Stomach (tissue), 8 donors: ENCODE measurements at regions not wholly inside any gene's neighbourhood (a gene's known extent, or its start where the extent isn't known, plus 50 kb on each side); places are given as distances from the start of the nearest gene placed in this dataset.

Source experiments
- DNase-seq, 2 donors: peaks; one replicate each; pipeline versions ENCODE4 v3.0.0 to v3.0.0-alpha.2; 2013 to 2019
- H3K27ac ChIP-seq, 5 donors: fragments of 200-600 bp in 4 of 5; sonication (generic) in 4 of 5; one replicate each; pipeline ENCODE4 v1.5.1; 2013 to 2019; ENCODE audit warnings: mild to moderate bottlenecking in 1 of 5, moderate library complexity in 1 of 5
- H3K27me3 ChIP-seq, 3 donors: fragments of 200-600 bp; sonication (generic); one replicate each; pipeline ENCODE4 v1.5.1; 2017 to 2019; ENCODE audit warnings: mixed run types in 1 of 3
- H3K36me3 ChIP-seq, 4 donors: fragments of 200-600 bp; sonication (generic); 1 replicate in 3 of 4; 2 replicates in 1 of 4; pipeline ENCODE4 v1.5.1; 2016 to 2019
- H3K4me1 ChIP-seq, 4 donors: fragments of 200-600 bp; sonication (generic); one replicate each; pipeline ENCODE4 v1.5.1; 2016 to 2019
- H3K4me3 ChIP-seq, 4 donors: fragments of 200-600 bp; sonication (generic) in 3 of 4; one replicate each; pipeline ENCODE4 v1.5.1; 2016 to 2019; ENCODE audit warnings: mild to moderate bottlenecking in 1 of 4
- H3K9me3 ChIP-seq, 4 donors: fragments of 200-600 bp; sonication (generic); one replicate each; pipeline ENCODE4 v1.5.1; 2016 to 2019
- EP300 ChIP-seq: sonication (generic); formaldehyde crosslinking; IDR thresholded peaks from one replicate; pipeline ENCODE4 v1.6.1; 2017; ENCODE audit warnings: antibody characterized with exemption
- POLR2A ChIP-seq, 4 donors: fragments of 450-650 bp; IDR thresholded peaks; one replicate each; pipeline ENCODE4 v1.6.1; 2016; ENCODE audit warnings: antibody characterized with exemption in 4 of 4, control low read depth in 2 of 4, mild to moderate bottlenecking in 1 of 4, moderate library complexity in 1 of 4
- POLR2AphosphoS5 ChIP-seq, 3 donors: sonication (generic); formaldehyde crosslinking; IDR thresholded peaks; one replicate each; pipeline ENCODE4 v1.6.1; 2016; ENCODE audit warnings: antibody characterized with exemption in 3 of 3
- WGBS, 5 donors: extraction: QIAGEN DNeasy Blood & Tissue Kit in 3 of 5; methylation state at CpG; one replicate each; pipeline versions ENCODE4 v1.1.5 to v1.1.7; 2013 to 2018; 5-methylcytosine and 5-hydroxymethylcytosine counted together
- intact Hi-C: fragments of 100-400 bp; cut with DNase I; formaldehyde crosslinking; loops from one replicate; pipeline ENCODE4 v1.15.1; 2023; ENCODE audit warnings: low total_unique reads
- TF ChIP-seq, protein P1 (sequence below), 7 experiments: fragments of 450-650 bp in 4 of 7; fragments of 200-600 bp in 3 of 7; sonication (generic) in 3 of 7; IDR thresholded peaks; one replicate each; pipeline ENCODE4 v1.5.1; 2016 to 2019; ENCODE audit warnings: antibody characterized with exemption in 7 of 7, control low read depth in 2 of 7, mild to moderate bottlenecking in 1 of 7
- donor health status: healthy with polysubstance abuse.
- donor health status: Bipolar disorder and iron deficiency.
- donor health status: healthy.

DNA sequence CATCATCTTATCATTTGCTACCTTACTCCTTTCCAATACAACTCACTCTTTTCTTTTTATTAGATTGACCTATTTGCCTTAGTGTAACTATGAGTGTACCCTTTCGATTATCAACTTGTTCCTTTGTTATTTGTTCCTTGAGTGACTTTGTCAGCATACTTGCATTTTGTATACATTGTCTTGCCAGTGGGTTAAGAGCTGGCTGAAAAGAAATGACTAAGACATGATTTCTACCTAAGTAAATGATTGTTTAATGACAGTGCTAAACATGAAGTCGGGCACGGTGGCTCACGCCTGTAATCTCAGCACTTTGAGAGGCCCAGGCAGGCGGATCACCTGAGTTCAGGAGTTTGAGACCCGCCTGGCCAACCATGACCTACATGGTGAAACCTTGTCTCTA, 1042.3 kb downstream of the TBL1XR1 start:
- no peaks in the 10 kb centered on the region for H3K27me3 ChIP-seq
- no peak overlapping the region for H3K27ac ChIP-seq
- 51 to 78% (median 63%) methylated on average over 6 of the region's 6 CpGs for WGBS, 5 donors
- H3K36me3 ChIP-seq = no peaks in the 10 kb centered on the region
- no peaks in the 10 kb centered on the region for H3K4me1 ChIP-seq
- TF ChIP-seq POLR2A (IDR thresholded peaks at IDR 0.05) = no peak
- TF ChIP-seq EP300 = no peak
- TF ChIP-seq POLR2AphosphoS5 (IDR thresholded peaks at IDR 0.05) = no peak
- TF ChIP-seq, protein P1, sequence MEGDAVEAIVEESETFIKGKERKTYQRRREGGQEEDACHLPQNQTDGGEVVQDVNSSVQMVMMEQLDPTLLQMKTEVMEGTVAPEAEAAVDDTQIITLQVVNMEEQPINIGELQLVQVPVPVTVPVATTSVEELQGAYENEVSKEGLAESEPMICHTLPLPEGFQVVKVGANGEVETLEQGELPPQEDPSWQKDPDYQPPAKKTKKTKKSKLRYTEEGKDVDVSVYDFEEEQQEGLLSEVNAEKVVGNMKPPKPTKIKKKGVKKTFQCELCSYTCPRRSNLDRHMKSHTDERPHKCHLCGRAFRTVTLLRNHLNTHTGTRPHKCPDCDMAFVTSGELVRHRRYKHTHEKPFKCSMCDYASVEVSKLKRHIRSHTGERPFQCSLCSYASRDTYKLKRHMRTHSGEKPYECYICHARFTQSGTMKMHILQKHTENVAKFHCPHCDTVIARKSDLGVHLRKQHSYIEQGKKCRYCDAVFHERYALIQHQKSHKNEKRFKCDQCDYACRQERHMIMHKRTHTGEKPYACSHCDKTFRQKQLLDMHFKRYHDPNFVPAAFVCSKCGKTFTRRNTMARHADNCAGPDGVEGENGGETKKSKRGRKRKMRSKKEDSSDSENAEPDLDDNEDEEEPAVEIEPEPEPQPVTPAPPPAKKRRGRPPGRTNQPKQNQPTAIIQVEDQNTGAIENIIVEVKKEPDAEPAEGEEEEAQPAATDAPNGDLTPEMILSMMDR (IDR thresholded peaks at IDR 0.05) = no peak
- peaks cover 0 to 3% (median 0%) of the 10 kb centered on the region in 4 donors for H3K9me3 ChIP-seq
- H3K4me3 ChIP-seq = no peak overlapping the region
- DNase-seq = no peak
- intact Hi-C loops = no loop called here

DNA sequence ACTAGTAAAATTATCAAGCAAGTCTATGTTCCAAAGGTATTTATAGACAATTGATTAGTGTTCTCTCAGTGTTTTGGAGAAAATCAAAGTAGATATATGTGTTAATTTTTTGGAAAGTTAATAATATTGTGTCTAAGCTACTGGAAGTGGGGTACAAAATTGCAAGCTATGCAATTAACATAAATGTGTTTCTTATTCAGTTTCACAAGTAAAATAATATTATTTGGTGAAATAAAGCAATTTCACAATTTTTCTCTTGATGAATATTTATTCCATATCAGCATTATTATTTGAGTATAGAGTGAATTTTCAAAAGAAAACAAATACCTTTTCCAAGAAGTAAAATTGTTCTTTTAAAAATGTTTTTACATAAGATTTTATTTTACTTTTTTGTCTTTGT, 1047.7 kb downstream of the TBL1XR1 start:
- intact Hi-C loops = no loop called here
- H3K36me3 ChIP-seq = no peaks in the 10 kb centered on the region
- H3K27ac ChIP-seq = no peak overlapping the region
- TF ChIP-seq EP300 = no peak
- TF ChIP-seq POLR2A (IDR thresholded peaks at IDR 0.05) = no peak
- TF ChIP-seq POLR2AphosphoS5 (IDR thresholded peaks at IDR 0.05) = no peak
- TF ChIP-seq, protein P1 (IDR thresholded peaks at IDR 0.05) = no peak
- H3K4me3 ChIP-seq = no peak overlapping the region
- DNase-seq = no peak
- H3K9me3 ChIP-seq = no peaks in the 10 kb centered on the region
- no peaks in the 10 kb centered on the region for H3K27me3 ChIP-seq
- H3K4me1 ChIP-seq = no peaks in the 10 kb centered on the region

DNA sequence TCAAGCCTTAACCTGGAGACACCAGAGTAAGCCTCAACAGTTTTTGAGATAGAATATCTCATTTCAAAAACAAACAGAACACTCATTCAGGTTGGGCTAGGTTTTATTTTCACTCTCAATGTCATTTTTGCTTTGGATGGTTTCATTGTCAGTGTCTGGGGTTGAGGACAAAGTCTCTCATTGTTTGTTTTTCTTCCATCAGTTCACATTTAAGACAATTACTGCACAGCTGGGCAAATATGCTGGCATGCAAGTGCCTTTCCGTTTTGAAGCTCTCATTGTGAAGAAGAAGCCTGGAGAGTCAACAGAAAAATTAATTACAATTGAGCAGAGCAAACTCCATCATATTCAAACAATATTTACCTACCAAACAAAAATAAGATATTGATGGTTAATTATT, 1050.0 kb downstream of the TBL1XR1 start:
- H3K27ac ChIP-seq = no peak overlapping the region
- no peaks in the 10 kb centered on the region for H3K27me3 ChIP-seq
- no peaks in the 10 kb centered on the region for H3K36me3 ChIP-seq
- intact Hi-C loops = no loop called here
- peak in 1 of 2 donors; percentile 35 for DNase-seq
- no peak overlapping the region for H3K4me3 ChIP-seq
- TF ChIP-seq POLR2A (IDR thresholded peaks at IDR 0.05) = no peak
- TF ChIP-seq, protein P1 (IDR thresholded peaks at IDR 0.05) = no peak
- no peak for TF ChIP-seq POLR2AphosphoS5 (IDR thresholded peaks at IDR 0.05)
- TF ChIP-seq EP300 = no peak
- no peaks in the 10 kb centered on the region for H3K4me1 ChIP-seq
- 16 to 47% (median 28%) methylated on average over 1 of the region's 1 CpG for WGBS, 5 donors
- no peaks in the 10 kb centered on the region for H3K9me3 ChIP-seq

DNA sequence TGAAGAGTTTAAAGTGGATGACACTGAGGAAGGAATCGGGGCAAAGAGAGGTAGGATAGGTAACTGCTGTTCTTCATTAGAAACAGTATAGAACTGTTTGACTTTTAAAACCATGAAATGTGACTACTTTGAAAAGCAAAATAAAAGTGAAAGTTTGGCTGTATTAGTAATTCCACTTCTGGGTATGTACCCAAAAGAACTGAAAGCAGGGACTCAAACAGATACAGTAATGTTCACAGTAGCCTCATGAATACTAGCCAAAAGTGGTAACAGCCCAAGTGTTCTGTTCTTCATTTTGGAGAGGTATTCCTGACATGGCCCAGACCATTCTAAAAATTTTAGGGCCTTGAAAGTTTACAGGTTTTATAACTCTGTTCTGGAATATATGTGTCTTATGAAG, 1055.4 kb downstream of the TBL1XR1 start:
- H3K36me3 ChIP-seq = no peaks in the 10 kb centered on the region
- WGBS, 5 donors = 79 to 100% (median 83%) methylated on average over 1 of the region's 1 CpG
- no peak for TF ChIP-seq POLR2AphosphoS5 (IDR thresholded peaks at IDR 0.05)

DNA sequence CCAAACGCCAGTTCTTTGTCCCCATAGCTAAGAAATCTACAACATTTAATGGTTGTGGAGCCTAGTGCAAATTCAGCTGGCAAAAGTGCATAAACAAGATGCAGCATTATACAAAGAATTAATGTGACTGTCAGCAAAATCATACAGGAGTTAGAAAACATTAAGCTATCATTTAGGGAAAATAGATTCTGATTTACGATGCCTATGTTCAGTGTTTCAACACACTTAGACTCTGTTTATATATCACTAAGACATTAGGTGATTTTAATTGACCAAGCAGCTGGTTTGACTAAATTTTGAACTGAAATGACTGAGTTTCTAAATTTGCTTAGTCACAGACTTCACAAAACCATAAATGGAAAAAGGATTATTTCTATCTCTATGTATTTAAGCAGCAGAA, 1076.8 kb downstream of the TBL1XR1 start:
- intact Hi-C loops = no loop called here
- WGBS, 5 donors = 47 to 59% (median 50%) methylated on average over 2 of the region's 2 CpGs
- no peak for TF ChIP-seq POLR2A (IDR thresholded peaks at IDR 0.05)
- no peak for TF ChIP-seq POLR2AphosphoS5 (IDR thresholded peaks at IDR 0.05)
- TF ChIP-seq EP300 = no peak
- TF ChIP-seq, protein P1 (IDR thresholded peaks at IDR 0.05) = no peak
- Histone ChIP-seq H3K27ac (no peak overlapping the region), H3K27me3 (no peaks in the 10 kb centered on the region), H3K36me3 (no peaks in the 10 kb centered on the region), H3K9me3 (peaks cover 0 to 16% (median 6%) of the 10 kb centered on the region in 4 donors), H3K4me1 (no peaks in the 10 kb centered on the region), H3K4me3 (no peak overlapping the region)
- peak in 1 of 2 donors; percentile 7 for DNase-seq

More for the DNA sequence above, 1055.4 kb downstream of the TBL1XR1 start:
- no peak for DNase-seq
- Histone ChIP-seq H3K4me3 (no peak overlapping the region), H3K27me3 (no peaks in the 10 kb centered on the region), H3K4me1 (no peaks in the 10 kb centered on the region), H3K27ac (no peak overlapping the region), H3K9me3 (no peaks in the 10 kb centered on the region)
- intact Hi-C loops = no loop called here
